ENCODE measurements at regions not wholly inside any gene's neighbourhood (a gene's known extent, or its start where the extent isn't known, plus 50 kb on each side); places are given as distances from the start of the nearest gene placed in this dataset.
"Not testable (repeated sequence)": the region's sequence is repeated elsewhere in the genome, so short reads cannot be mapped to it uniquely, and the experiment has no call there.

DNA sequence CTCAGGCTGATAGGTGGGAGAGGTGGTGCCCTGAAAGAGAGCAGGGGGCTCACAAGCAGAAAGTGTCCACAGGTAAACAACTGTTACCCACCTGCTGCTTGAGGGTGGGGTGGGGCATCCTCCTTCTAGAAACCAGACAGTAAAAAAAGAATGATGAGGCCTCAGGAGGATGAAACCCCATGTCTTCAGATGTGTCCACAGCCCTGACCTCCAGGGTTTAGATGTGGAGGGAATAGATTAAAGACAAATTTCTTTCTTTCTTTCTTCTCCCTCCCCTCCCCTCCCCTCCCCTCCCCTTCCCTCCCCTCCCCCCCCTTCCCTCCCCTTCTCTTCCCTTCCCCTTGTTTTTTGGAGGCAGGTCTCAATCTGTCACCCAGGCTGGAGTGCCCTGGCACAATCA, 333.5 kb upstream of the NUPR2 start:
- intact Hi-C loops (cut with micrococcal nuclease) = no loop called here
- Mint-ChIP-seq H3K36me3 (ENCODE audit: low read depth) (no peaks in the 10 kb centered on the region), H3K4me3 (no peak overlapping the region), H3K9me3 (peaks cover 24% of the 10 kb centered on the region), H3K4me1 (ENCODE audit: low read depth) (no peaks in the 10 kb centered on the region), H3K27ac (no peak overlapping the region), H3K27me3 (no peaks in the 10 kb centered on the region)
- ATAC-seq (no peak), DNase-seq (no peak)
- TF ChIP-seq, protein P1, sequence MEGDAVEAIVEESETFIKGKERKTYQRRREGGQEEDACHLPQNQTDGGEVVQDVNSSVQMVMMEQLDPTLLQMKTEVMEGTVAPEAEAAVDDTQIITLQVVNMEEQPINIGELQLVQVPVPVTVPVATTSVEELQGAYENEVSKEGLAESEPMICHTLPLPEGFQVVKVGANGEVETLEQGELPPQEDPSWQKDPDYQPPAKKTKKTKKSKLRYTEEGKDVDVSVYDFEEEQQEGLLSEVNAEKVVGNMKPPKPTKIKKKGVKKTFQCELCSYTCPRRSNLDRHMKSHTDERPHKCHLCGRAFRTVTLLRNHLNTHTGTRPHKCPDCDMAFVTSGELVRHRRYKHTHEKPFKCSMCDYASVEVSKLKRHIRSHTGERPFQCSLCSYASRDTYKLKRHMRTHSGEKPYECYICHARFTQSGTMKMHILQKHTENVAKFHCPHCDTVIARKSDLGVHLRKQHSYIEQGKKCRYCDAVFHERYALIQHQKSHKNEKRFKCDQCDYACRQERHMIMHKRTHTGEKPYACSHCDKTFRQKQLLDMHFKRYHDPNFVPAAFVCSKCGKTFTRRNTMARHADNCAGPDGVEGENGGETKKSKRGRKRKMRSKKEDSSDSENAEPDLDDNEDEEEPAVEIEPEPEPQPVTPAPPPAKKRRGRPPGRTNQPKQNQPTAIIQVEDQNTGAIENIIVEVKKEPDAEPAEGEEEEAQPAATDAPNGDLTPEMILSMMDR (IDR thresholded peaks at IDR 0.05) = no peak
- CTCF ChIA-PET = no interaction called here
- POLR2A ChIA-PET = no interaction called here

DNA sequence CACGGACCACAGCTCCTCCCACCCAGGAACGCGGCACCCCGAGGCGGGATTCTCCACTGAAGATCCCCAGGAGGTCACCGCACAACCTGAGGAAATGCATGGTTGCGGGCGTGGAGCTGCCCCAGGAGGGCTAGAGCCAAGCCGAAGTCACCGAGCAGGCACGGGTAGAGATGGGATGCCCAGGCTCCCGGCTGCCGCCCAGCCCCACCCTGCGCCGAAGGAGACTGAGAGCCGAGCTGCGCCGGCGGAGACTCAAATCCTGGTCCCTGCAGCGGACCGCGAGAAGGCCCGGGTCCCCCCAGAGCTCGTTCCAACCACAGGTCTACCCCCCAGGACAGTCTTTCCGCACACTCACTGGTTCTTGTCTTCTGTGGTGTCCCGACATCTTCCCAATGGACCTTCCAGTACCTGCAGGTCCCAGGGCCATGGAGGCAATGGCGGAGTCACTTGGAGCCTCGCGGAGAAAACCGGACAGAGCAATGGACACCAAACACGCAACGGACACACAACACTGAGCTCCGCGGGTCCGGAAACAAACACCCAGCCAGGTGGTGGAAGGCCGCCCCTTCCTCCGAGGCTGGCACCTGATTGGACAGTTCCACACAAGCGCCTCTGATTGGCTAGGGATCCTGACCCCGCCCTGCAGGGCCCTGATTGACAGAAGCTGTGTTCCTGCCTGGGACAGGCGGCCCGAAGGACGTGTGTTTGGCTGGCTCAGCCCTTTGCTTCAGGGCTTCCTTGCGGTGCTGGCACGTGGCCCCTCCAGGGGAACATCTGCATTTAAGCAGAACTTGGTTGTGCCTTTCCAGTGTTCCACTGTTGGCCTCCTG, 331.9 kb upstream of the NUPR2 start:
- POLR2A ChIA-PET = no interaction called here
- H3K4me3 Mint-ChIP-seq = no peak overlapping the region

DNA sequence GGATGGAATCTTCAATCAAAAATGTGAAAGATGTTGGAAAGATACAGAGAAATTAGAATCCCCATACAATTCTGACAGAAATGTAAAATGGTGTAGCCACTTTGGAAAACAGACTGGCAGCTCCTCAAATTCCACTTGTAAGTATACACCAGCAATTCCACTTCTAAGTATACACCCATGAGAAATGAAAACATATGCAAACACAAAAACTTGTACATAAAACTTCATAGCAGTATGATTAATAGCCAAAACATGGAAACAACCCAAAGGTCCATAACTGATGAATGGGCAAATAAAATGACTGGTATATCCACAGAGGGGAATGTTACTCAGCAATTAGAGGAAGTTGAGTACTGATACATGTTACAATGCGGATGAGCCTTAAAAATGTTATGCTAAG, 304.3 kb upstream of the NUPR2 start:
- CTCF ChIA-PET; H3K27me3 Mint-ChIP-seq; POLR2A ChIA-PET; H3K4me1 Mint-ChIP-seq (ENCODE audit: low read depth); ATAC-seq; H3K36me3 Mint-ChIP-seq (ENCODE audit: low read depth); H3K4me3 Mint-ChIP-seq; DNase-seq; H3K27ac Mint-ChIP-seq; intact Hi-C loops (cut with micrococcal nuclease): not testable (repeated sequence)
- peaks cover 20% of the 10 kb centered on the region for H3K9me3 Mint-ChIP-seq

More for the DNA sequence above, 331.9 kb upstream of the NUPR2 start:
- H3K27ac Mint-ChIP-seq = no peak overlapping the region
- H3K9me3 Mint-ChIP-seq = peaks cover 25% of the 10 kb centered on the region
- intact Hi-C loops (cut with micrococcal nuclease) = no loop called here
- TF ChIP-seq, protein P1 (IDR thresholded peaks at IDR 0.05) = no peak
- CTCF ChIA-PET = no interaction called here
- no peaks in the 10 kb centered on the region for H3K36me3 Mint-ChIP-seq (ENCODE audit: low read depth)
- no peaks in the 10 kb centered on the region for H3K4me1 Mint-ChIP-seq (ENCODE audit: low read depth)
- no peak for DNase-seq
- ATAC-seq = no peak
- no peaks in the 10 kb centered on the region for H3K27me3 Mint-ChIP-seq

DNA sequence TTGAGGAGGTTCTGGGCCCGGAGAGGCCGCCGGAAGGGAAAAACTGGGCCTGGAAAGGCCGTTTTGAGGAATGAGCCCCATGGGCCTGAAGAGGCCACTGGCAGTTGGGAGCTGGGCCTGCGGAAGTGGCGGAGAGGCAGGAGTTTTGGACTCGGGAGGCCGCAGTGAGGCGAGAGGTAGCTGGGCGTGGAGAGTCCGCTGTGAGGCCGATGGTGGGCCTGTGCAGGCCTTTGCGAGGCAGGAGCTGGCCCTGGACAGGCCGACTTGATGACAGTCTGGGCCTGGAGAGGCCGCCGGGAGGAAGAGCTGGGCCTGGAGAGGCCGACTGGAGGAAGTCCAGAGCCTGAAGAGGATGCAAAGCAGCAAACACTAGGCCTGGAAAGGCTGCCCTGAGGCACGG, 259.0 kb upstream of the NUPR2 start:
- H3K4me3 Mint-ChIP-seq = no peak overlapping the region
- ChIA-PET POLR2A (no interaction called here), CTCF (no interaction called here)
- H3K27ac Mint-ChIP-seq = no peak overlapping the region
- DNase-seq = no peak
- peaks cover 2% of the 10 kb centered on the region for H3K36me3 Mint-ChIP-seq (ENCODE audit: low read depth)
- no peaks in the 10 kb centered on the region for H3K27me3 Mint-ChIP-seq
- TF ChIP-seq, protein P1 (IDR thresholded peaks at IDR 0.05) = no peak
- intact Hi-C loops (cut with micrococcal nuclease) = no loop called here
- no peak for ATAC-seq
- H3K4me1 Mint-ChIP-seq (ENCODE audit: low read depth) = no peaks in the 10 kb centered on the region
- no peaks in the 10 kb centered on the region for H3K9me3 Mint-ChIP-seq

DNA sequence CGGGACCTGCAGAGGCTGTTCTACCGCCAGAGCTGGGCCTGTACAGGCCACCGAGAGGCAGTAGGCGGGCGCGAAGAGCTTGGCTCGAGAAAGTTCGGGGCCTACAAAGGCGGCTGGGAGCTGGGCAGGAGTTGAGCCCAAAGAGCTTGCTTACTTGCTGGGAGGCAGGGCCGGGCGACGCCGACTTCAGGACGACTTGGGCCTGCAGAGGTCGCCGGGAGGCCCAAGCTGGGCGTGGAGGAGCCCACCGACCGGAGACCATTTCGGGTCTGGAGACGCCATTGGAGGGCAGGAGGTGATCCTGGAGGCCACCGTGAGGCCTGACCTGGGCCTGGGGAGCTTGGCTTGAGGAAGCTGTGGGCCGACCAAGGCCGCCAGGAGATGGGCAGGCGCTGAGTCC, 258.4 kb upstream of the NUPR2 start:
- intact Hi-C loops (cut with micrococcal nuclease) = not testable (repeated sequence)

DNA sequence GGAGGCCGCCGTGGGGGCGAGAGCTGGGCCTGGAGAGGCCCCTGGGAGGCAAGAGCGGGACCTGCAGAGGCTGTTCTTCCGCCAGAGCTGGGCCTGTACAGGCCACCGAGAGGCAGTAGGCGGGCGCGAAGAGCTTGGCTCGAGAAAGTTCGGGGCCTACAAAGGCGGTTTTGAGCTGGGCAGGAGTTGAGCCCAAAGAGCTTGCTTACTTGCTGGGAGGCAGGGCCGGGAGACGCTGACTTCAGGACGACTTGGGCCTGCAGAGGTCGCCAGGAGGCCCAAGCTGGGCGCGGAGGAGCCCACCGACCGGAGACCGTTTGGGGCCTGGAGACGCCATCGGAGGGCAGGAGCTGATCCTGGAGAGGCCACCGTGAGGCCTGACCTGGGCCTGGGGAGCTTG, 257.1 kb upstream of the NUPR2 start:
- H3K9me3 Mint-ChIP-seq; CTCF ChIA-PET; H3K4me1 Mint-ChIP-seq (ENCODE audit: low read depth); H3K4me3 Mint-ChIP-seq; H3K27ac Mint-ChIP-seq; intact Hi-C loops (cut with micrococcal nuclease); POLR2A ChIA-PET; H3K27me3 Mint-ChIP-seq; H3K36me3 Mint-ChIP-seq (ENCODE audit: low read depth); ATAC-seq: not testable (repeated sequence)
- peak; percentile 46 for DNase-seq

More for the DNA sequence above, 258.4 kb upstream of the NUPR2 start:
- DNase-seq; H3K36me3 Mint-ChIP-seq (ENCODE audit: low read depth); H3K27ac Mint-ChIP-seq; POLR2A ChIA-PET; H3K4me1 Mint-ChIP-seq (ENCODE audit: low read depth); H3K27me3 Mint-ChIP-seq; CTCF ChIA-PET; H3K4me3 Mint-ChIP-seq; ATAC-seq; H3K9me3 Mint-ChIP-seq: not testable (repeated sequence)

DNA sequence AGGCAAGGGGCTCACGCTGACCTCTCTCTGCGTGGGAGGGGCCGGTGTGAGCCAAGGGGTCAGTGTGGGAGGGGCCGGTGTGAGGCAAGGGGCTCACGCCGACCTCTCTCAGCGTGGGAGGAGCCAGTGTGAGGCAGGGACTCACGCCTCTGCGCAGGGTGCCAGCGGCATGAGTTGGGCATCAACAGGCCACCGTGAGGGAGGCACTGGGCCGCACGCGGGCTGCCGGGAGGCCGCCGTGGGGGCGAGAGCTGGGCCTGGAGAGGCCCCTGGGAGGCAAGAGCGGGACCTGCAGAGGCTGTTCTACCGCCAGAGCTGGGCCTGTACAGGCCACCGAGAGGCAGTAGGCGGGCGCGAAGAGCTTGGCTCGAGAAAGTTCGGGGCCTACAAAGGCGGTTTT, 255.6 kb upstream of the NUPR2 start:
- not testable (repeated sequence) for ATAC-seq; H3K36me3 Mint-ChIP-seq (ENCODE audit: low read depth)

DNA sequence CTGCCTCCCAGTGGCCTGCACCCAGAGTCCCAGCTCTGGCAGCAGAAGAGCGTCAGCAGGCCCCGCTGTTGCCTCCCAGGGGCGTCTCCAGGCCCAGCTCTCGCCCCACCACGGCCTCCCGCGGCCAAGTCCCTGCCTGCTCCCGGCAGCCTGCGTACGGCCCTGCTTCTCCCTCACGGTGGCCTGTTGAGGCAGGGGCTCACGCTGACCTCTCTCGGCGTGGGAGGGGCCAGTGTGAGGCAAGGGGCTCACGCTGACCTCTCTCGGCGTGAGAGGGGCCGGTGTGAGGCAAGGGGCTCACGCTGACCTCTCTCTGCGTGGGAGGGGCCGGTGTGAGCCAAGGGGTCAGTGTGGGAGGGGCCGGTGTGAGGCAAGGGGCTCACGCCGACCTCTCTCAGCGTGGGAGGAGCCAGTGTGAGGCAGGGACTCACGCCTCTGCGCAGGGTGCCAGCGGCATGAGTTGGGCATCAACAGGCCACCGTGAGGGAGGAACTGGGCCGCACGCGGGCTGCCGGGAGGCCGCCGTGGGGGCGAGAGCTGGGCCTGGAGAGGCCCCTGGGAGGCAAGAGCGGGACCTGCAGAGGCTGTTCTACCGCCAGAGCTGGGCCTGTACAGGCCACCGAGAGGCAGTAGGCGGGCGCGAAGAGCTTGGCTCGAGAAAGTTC, 254.1 kb upstream of the NUPR2 start:
- H3K4me3 Mint-ChIP-seq; ATAC-seq; intact Hi-C loops (cut with micrococcal nuclease); H3K36me3 Mint-ChIP-seq (ENCODE audit: low read depth); H3K27ac Mint-ChIP-seq; DNase-seq; CTCF ChIA-PET; POLR2A ChIA-PET; H3K4me1 Mint-ChIP-seq (ENCODE audit: low read depth); H3K9me3 Mint-ChIP-seq; H3K27me3 Mint-ChIP-seq: not testable (repeated sequence)

More for the DNA sequence above, 255.6 kb upstream of the NUPR2 start:
- H3K4me3 Mint-ChIP-seq; H3K27ac Mint-ChIP-seq; H3K27me3 Mint-ChIP-seq; intact Hi-C loops (cut with micrococcal nuclease); POLR2A ChIA-PET; H3K4me1 Mint-ChIP-seq (ENCODE audit: low read depth); DNase-seq; H3K9me3 Mint-ChIP-seq; CTCF ChIA-PET: not testable (repeated sequence)

DNA sequence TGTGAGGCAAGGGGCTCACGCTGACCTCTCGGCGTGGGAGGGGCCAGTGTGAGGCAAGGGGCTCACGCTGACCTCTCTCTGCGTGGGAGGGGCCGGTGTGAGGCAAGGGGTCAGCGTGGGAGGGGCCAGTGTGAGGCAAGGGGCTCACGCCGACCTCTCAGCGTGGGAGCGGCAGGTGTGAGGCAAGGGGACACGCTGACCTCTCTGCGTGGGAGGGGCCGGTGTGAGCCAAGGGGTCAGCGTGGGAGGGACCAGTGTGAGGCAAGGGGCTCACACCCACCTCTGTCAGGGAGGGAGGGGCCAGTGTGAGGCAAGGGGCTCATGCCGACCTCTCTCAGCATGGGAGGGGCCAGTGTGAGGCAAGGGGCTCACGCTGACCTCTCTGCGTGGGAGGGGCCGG, 251.7 kb upstream of the NUPR2 start:
- H3K4me3 Mint-ChIP-seq; intact Hi-C loops (cut with micrococcal nuclease); POLR2A ChIA-PET; H3K4me1 Mint-ChIP-seq (ENCODE audit: low read depth); H3K27me3 Mint-ChIP-seq; H3K27ac Mint-ChIP-seq; ATAC-seq; H3K36me3 Mint-ChIP-seq (ENCODE audit: low read depth); CTCF ChIA-PET; DNase-seq; H3K9me3 Mint-ChIP-seq: not testable (repeated sequence)

Data from activated CD8-positive, alpha-beta T cell treated with anti-CD3 and anti-CD28 coated beads for 36 hours (primary cell).